M059J (cell line): ENCODE measurements at regions not wholly inside any gene's neighbourhood (a gene's known extent, or its start where the extent isn't known, plus 50 kb on each side); places are given as distances from the start of the nearest gene placed in this dataset.
A peak's percentile ranks its signal among the peaks of the same experiment; 100 is the strongest.

ENCODE experiments used
- DNase-seq: peaks from one replicate; pipeline ENCODE4 v3.0.0-alpha.2; 2012; ENCODE audit warnings: low read depth

DNA sequence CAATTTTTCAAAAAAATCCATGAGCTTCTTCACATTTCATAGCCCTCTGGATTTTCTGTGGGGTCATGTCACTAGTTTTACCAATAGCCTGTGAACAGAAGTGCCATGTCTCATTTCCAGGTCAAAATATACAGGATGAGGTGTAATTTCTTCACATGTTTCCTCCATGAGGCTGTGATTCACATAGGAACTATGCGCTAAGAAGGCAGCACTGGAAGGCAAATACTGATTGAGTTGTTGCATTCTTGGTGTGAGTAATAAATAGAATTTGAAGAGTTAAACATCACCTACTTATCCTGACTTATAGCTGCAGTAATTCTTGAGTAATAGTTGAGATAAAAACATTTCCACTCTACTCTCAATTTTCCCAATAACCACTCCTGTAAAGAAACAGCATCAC, 442.3 kb downstream of the HAO1 start:
- DNase-seq: peak; percentile 57

DNA sequence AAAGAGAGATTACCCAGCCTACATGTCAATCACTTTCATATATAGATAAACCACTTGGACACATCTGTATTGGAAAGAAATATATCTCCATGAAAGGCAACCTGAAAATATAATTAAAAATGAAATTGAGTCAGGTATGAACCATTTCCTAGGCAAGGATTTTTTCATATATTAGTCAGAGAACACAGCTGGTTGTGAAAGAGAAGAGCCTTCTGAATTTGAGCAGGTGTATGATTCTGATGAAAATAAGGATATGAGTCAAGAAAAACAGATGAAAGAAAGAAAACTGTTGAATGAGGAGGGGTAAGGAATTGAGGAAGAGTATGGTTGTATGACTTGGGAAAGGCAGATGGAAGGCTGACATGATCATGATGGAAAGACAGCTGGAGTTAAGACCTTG, 441.1 kb downstream of the HAO1 start:
- DNase-seq: no peak

DNA sequence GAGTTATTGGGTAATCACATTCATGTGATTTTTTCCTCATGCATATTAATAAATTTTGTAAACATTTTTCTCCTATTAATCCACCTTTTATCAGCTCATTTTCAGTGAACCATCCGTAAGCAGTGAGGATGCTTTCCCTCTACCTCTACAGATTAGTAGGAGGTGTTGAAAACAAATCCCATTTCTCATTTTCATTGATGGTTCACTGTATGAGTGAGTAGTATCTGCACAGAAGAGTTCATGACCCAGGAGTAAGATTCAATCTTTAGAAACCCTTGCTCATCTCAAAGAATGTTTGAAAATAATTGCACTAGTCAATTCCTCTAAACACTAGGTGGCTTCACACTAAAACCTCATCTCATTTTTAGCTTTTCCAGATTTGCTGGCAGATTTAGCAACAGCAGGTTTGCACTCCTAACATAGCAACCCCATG, 440.0 kb downstream of the HAO1 start:
- DNase-seq: no peak

DNA sequence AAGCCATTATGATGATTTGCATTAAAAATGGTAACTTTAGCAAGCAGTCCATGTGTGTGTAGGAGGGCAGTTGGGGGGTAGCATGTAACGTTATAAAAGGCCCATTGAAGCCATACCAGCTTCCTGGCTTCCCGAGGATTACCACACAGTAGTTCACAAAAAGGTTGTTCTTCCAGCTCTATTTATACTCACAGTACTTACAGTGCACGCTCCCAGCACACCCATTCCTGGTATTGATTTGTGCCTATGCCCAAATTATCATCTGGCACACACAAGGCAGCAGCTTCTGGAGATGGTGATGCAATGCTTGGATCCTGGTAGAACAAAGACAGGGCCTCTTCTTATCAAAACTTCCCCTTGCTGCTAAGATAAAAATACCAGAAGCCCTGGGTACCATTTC, 436.8 kb downstream of the HAO1 start:
- DNase-seq: no peak

DNA sequence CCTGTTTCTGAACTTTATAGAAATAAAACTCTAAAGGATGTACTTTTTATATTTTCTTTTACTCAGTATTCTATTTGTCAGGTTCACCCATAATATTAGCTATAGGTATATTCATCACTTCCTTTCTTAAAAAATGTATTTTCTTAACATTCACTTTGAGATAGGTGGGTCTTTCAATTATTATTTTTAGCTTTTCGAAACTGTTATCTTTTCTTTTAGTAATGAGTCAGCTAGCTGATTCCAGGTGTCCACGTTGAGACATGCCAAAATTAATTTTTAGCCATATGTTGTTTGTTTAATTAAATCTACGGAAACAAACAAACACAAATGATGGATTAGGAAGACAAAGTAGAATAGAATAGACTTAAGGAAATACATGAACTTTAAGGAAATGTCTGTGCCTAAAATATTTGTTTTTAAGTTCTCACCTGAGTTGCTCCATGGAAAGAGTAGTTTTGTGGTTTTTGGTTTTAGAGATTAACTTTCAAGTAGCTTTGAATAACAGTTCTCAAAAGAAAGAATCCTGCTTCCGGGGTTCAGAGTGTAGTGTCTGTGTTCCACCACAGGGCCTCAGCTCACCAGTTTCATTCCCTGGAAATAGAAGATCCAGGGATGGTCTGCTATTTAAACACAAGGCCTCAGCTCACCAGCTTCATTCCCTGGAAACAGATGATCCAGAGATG, 435.0 kb downstream of the HAO1 start:
- no peak for DNase-seq

DNA sequence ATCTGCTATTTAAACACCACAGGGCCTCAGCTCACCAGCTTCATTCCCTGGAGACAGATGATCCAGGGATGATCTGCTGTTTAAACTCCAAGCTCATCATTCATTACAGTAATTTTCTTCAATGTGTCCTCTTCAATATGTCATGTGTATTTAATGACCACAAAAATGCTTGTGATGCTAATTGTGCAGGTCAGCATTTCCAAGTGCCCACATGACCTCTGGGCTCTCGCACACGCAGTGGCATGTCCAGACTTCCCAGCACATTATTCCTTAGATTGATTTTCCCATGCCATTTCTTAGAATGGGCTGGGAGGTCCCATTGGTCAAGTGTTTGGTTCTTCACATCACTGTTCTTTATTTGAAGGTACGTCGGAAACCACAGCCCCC, 434.4 kb downstream of the HAO1 start:
- DNase-seq: no peak

DNA sequence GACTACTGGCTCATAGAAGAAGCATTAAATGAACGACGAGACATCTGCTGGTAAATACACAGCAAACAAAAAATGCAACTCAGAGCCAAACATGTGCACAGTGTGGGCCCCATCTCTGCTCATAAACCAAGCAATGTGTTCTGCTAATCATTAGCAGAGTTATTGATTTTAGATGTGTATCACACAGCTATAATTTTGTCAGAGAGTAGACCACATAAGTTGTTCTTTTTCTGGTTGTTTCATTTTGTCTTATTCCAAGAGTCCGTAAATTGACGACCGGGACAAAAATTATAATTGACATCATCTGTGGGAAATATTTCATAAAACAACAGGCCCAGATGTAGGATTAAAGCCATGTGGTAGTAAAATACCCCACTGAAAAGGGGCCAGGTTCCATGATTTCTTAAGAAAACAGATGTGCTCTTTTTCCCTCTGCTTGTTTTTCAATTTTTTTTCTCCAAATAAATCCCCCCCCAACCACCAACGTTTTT, 423.6 kb downstream of the HAO1 start:
- DNase-seq: no peak

DNA sequence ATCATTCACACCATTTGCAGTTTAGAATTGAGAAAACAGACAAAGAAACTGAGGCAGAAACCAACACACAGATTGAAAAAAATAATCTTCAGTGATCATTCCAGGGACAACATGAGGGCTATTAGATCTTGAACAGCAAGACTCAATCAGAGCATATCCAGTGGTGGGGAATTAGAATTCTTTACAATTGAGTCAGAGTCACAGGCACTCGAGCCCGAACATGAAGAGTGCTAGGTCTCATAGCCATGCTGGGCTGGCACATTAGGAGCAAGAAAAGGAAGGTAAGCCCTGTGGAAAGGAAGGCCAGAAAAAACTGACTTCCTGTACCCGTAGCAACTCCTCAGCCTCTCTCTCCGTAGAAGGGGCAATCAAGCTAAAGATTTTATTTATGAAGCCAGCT, 419.9 kb downstream of the HAO1 start:
- DNase-seq: peak; percentile 5

DNA sequence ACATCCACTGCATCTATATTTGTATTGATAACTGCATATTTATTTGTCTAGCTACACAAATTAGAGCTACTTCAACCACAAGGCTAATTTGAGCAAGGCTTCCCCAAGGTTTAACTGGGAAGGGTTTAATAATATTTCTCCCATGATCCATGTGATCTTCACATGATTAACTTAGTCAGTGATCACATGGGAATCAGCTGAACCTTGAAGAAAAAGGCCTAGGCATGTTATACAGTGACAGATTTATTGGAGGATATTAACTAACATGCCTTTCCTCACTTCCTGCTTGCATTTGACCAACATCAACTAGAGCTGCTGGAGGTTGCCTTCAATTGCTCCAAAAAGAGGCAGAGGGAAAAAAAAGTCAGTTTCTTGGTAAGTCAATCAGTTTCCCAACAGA, 417.0 kb downstream of the HAO1 start:
- DNase-seq: no peak

DNA sequence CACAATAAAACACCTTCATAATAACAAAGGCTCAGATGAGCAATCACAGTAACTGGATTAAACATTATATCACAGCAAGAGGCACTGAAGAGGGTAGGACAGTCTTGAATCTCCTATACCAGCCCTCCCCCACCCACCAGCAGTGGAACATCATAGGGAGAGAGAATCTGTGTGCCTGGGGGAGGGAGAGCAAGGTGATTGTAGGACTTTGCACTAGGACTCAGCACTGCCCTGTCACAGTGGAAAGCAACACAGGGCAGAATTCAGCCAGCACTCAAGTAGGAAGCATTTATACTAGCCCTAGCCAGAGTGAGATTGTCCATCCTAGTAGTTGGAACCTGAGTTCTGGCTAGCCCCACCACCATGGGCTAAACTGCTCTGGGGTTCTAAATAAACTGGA, 400.2 kb downstream of the HAO1 start:
- no peak for DNase-seq

DNA sequence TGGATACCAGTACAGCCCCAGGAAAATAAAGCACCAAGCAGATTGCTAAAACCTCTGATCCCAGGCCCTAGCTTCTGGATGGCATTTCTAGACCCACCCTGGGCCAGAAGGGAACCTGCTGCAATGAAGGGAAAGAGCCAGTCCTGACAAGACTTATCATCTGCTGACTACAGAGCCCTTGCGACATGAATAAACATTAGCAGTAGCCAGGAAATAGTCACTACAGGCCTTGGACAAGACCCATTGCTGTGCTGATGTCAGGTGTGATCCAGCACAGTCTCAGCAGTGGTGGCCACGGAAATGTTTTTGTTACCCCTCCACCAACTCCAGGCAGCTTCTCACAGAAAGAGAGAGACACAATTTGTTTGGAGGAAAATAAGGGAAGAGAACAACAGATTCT, 399.3 kb downstream of the HAO1 start:
- DNase-seq: no peak

DNA sequence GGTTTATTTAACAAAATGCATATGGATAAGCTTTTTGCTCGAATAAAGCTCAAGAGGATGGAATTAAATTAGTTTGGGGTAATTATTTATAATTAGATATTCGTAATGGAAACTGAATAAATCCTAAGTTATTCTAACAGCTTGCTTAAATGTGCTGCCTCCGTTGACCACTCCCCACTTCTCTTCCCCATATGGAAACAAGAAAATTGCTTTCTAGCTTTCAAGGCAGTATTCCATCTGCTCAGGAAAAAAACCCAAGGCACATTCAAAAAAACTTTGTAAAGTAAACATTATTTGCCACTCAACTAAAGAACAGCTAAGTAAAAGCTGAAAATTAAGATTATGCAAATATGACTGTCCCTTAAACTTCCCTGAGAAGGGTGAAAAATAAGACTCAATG, 369.2 kb downstream of the HAO1 start:
- DNase-seq: no peak

DNA sequence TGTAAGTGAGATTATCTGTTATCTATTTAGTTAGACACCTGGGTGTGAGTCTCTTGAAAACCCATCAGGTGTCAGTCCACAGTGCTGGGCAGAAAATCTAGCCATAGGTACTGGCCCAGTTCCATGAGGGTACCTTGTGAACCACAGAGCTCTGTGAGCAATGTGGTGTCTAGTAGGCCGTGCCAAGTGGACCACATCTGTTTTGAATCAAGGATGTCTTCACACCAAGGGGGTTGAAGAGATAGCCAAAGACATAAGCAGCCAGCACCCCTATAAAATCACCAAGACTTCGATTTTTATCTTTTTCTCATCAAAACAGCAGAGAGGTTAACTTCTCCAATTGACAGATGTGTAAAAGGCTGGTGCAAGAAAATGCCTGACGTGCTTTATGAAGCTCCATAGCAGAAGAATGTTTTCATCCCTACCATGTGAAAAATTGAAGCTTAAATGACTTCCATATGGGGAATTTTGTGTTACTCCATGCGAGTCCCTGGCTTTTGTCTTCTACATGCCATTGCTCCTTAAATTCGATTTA, 368.7 kb downstream of the HAO1 start:
- DNase-seq: no peak

DNA sequence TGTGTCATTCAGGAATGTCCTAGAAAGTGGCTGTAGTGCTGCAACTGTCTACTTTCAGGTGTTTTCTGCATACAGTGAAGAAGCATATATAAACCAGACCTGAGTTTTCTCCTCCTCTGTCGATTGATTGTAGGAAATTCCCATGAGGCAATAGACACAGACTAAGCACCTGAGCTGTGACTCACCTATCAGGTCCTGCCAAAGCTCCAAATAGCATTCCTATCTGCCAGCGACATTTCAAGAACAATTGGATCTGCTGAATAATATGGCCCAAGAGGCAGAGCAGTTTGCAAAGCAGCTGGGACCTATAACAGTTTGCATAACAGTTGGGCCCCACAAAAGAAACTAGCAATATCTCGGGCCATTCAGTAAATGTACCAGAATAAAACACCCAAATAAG, 360.4 kb downstream of the HAO1 start:
- no peak for DNase-seq

DNA sequence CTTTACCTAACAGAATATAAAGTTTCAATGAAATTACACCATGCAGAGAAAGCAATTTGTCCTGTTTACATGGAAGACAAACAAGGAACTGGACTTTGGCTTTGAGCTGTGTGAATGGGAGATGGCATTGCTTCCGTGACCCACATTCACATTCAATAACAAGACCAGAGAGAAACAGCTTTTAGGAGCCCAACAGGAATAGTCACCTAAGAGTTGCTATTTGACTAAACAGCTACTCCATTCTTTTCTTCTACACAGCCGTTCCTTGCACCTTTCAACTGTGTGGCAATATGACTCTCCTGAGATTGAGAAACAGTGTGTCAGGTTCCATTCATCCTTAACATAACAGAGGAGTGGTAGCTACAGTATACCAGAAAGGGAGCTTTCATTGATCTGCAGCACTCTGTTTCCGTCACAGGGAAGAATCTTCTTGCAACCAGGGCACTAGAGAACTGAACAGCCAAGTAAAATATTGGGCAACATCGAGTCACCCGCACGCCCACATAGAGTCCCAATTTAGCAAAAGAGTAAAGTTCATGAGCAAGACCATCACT, 355.1 kb downstream of the HAO1 start:
- DNase-seq: no peak

DNA sequence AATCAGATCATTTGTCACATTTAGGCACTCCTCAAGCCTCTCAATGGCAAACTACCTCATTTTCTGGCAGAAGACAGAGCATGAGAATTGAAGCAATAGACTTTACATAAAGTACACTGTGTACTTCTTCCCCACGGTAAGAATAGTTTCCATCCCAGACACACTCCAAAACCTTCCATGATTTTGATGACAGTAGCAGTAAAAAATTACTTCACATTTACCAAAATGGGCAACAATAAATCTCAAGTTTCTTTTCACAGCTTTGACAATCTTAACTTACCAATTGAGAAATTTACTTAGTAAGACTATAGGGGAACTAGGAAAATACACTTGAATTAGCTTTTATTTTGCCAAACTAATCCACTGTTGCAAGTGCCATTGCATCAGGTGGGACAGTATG, 353.8 kb downstream of the HAO1 start:
- DNase-seq: no peak

DNA sequence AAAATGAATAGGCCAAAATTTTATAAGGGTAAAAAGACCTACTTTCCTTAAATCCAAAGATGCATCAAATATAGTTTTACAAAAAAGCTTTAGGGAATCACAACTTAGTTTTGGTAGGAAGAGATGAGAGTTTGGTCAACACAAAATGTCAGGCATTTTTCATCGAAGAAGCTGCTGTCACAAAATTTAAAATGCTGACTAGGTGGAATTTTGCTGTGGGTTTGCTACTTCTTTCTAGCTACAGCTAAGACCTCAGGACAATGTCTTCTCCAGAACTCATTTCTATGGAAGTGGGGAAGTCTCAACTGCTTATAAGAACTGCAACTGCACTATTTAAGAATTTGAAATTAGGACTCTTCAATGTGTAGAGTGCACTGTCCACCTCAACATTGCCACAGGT, 351.1 kb downstream of the HAO1 start:
- DNase-seq: no peak

DNA sequence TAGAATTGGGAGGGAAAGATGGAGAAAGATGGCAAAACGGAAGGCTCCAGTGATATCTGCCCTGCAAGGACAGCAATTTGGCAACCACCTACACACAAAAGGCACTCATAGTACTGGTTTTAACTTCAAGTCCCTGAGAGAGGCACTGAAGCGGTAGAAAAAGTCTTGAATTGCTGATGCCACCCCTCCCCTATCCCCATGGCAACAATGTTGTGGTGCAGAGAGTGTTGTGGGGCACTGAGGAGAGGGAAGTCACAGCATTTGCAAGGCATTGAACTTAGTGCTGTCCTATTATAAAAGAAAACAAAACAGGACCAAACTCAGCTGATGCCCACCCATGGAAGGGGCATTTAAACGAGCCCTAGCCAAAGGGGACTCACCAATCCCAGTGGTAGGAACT, 343.7 kb downstream of the HAO1 start:
- no peak for DNase-seq

DNA sequence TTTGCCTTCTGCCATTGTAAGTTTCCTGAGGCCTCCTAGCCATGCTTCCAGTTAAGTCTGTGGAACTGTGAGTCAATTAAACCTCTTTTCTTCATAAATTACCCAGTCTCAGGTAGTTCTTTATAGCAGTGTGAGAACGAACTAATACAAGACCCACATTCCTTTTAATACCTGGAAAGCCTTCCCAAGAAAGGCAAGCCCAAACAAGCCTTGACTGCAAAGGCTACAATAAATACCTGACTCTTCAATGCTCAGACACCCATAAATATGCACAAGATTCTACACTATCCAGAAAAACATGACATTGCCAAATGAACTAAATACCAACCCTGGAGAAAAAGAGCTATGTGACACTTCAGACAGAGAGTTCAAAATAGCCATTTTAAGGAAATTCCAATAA, 338.8 kb downstream of the HAO1 start:
- no peak for DNase-seq

DNA sequence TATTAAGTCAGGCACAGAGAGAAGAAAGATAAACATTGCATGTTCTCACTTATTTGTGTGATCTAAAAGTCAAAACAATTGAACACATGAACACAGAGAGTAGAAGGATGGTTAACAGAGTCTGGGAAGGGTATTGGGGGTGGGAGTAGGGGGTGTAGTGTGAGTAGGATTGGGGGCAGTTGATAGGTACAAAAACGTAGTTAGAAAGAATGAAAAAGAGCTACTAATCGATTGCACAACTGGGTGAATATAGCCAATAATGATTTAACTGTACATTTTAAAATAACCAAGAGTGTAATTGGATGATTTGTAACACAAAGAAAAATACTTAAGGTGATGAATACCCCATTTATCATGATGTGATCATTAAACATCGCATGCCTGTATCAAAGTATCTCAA, 333.3 kb downstream of the HAO1 start:
- no peak for DNase-seq

DNA sequence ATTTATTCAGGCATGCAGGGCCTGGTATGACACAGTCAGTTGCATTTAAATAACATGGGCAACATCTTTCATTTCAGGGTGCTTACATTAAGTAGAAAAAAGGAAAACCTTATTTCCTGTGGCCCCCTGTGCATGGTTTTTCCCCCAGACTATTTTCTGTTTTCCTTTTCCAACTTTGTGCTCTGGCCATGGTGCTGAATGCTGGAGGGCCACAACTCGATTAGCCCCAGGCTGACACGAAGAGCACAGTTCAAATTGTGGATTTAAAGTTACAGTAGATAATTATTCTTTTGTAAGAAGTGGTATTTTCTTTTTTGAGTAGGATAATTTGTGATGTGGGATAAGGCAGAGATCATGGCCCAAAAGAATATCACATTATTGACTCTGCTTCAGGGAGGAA, 332.0 kb downstream of the HAO1 start:
- DNase-seq: no peak

DNA sequence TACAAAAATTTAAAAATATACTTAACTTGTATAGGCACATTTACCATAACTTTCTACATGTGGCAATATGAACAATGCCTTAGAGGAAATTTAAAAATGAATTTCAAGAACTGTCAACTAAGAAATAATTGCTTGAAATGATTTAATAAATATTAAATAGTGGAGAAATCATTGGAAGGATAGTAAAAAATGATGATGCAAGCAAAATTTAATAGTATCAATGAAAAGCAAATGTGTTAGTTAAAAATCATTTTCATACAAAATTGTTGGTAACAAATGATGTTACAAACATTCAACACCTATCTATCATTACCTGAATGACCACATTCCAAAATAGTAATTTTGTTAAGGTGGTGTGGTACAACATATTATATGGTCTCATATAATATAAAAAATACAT, 331.0 kb downstream of the HAO1 start:
- no peak for DNase-seq

DNA sequence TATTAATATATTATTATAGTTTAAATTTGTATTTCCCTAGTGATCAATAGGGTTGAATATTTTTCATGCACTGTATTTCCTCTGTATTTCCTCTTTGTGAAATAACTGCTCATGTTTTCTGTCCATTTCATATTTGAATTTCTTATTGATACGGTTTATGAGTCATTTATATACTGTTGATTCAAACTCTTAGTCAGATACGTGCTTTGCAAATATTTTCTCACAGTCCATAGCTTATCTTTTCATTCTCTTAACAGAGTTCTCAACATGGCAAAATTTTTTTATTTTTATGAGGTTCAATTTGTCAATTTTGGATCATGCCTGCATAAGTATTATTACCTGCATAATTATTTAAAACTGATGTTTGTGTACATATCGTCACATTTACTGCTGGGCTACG, 329.6 kb downstream of the HAO1 start:
- DNase-seq: no peak

DNA sequence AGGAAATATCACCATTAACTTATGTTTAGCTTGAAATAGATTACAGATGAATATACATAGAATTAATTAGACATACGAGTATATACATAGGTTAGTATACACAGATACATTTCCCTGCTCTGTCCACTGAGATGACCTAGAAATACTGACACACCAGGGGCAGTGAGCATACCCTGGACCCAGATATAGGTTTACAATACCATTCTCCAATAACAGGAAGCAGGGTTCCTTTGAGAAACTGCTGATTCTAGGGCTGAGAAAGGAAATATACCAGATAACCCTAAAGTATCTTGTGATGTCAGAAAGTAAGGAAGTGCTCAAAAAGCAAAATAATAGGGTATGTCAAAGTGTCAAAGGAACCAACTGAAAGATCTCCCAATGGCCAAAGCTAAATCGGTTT, 322.5 kb downstream of the HAO1 start:
- no peak for DNase-seq
